WTC11 (cell line): ENCODE measurements at regions not wholly inside any gene's neighbourhood (a gene's known extent, or its start where the extent isn't known, plus 50 kb on each side); places are given as distances from the start of the nearest gene placed in this dataset.

ENCODE experiments used
- ATAC-seq: fragments of 200-7000 bp; cut with Tn5 transposase; 2 replicates; pipeline ENCODE4 v1.10.0; 2021; ENCODE audit warnings: mild to moderate bottlenecking, moderate library complexity
- CTCF ChIA-PET: fragments of 300-600 bp; sonication (Branson Sonifier 250); formaldehyde crosslinking; loops from one replicate; lab custom pipeline; 2021; ENCODE audit warnings: antibody characterized with exemption; lab: Charles Lee
- POLR2A ChIA-PET: fragments of 350-600 bp; sonication (Branson Sonifier 250); formaldehyde crosslinking; loops from one replicate; lab custom pipeline; 2021; ENCODE audit warnings: antibody characterized with exemption; lab: Charles Lee
- DNase-seq: peaks from one replicate; pipeline ENCODE4 v3.0.0; 2021; ENCODE audit warnings: low spot score
- H3K27ac Mint-ChIP-seq: 2 replicates; pipeline ENCODE4 v1.8.0; 2021; ENCODE audit warnings: mixed read lengths
- H3K27me3 Mint-ChIP-seq: 2 replicates; pipeline ENCODE4 v1.8.0; 2021; ENCODE audit warnings: low read depth, mild to moderate bottlenecking, moderate library complexity, mixed read lengths
- H3K36me3 Mint-ChIP-seq: 2 replicates; pipeline ENCODE4 v1.8.0; 2021; ENCODE audit warnings: mixed read lengths
- H3K4me1 Mint-ChIP-seq: 2 replicates; pipeline ENCODE4 v1.8.0; 2022; ENCODE audit warnings: mixed read lengths
- H3K4me3 Mint-ChIP-seq: 2 replicates; pipeline ENCODE4 v1.8.0; 2021; ENCODE audit warnings: mild to moderate bottlenecking, moderate library complexity, mixed read lengths
- H3K9me3 Mint-ChIP-seq: 2 replicates; pipeline ENCODE4 v1.8.0; 2021; ENCODE audit warnings: mixed read lengths
- ETV6 ChIP-seq: sonication (generic); formaldehyde crosslinking; IDR thresholded peaks from 2 replicates; pipeline ENCODE4 v1.8.1; 2022; ENCODE audit warnings: mild to moderate bottlenecking, missing genetic modification reagents
- FOXJ3 ChIP-seq: sonication (generic); formaldehyde crosslinking; IDR thresholded peaks from 2 replicates; pipeline ENCODE4 v1.9.0; 2021; ENCODE audit warnings: missing genetic modification reagents, mild to moderate bottlenecking, borderline replicate concordance
- GABPB1 ChIP-seq: sonication (generic); formaldehyde crosslinking; IDR thresholded peaks from 2 replicates; pipeline ENCODE4 v1.8.1; 2023; ENCODE audit warnings: mild to moderate bottlenecking, missing genetic modification reagents
- HMGA2 ChIP-seq: fragments of 250-450 bp; sonication (Bioruptor Pico); IDR thresholded peaks from 2 replicates; pipeline ENCODE4 v1.4.0; 2021; ENCODE audit warnings: mild to moderate bottlenecking, moderate library complexity
- IRF2 ChIP-seq: sonication (generic); formaldehyde crosslinking; IDR thresholded peaks from 2 replicates; pipeline ENCODE4 v1.8.0; 2022; ENCODE audit warnings: low read depth, missing genetic modification reagents, borderline replicate concordance
- MXD4 ChIP-seq: fragments of 250-450 bp; sonication (Bioruptor Pico); IDR thresholded peaks from 2 replicates; pipeline ENCODE4 v1.8.0; 2021; ENCODE audit warnings: mild to moderate bottlenecking, moderate library complexity, borderline replicate concordance
- MYBL2 ChIP-seq: sonication (generic); formaldehyde crosslinking; IDR thresholded peaks from 2 replicates; pipeline ENCODE4 v1.8.1; 2023; ENCODE audit warnings: mild to moderate bottlenecking, moderate library complexity, missing genetic modification reagents
- SMAD4 ChIP-seq: sonication (generic); formaldehyde crosslinking; IDR thresholded peaks from 2 replicates; pipeline ENCODE4 v1.8.0; 2022; ENCODE audit warnings: mild to moderate bottlenecking, missing genetic modification reagents
- SP1 ChIP-seq: sonication (generic); formaldehyde crosslinking; conservative IDR thresholded peaks from 2 replicates; pipeline ENCODE4 v1.8.1; 2022; ENCODE audit warnings: missing genetic modification reagents
- TCF7 ChIP-seq: sonication (generic); formaldehyde crosslinking; IDR thresholded peaks from 2 replicates; pipeline ENCODE4 v1.8.0; 2022; ENCODE audit warnings: mild to moderate bottlenecking, low read depth, missing genetic modification reagents, moderate library complexity
- TEAD4 ChIP-seq: sonication (generic); formaldehyde crosslinking; IDR thresholded peaks from 2 replicates; pipeline ENCODE4 v1.8.0; 2022; ENCODE audit warnings: mild to moderate bottlenecking, missing genetic modification reagents
- ZNF263 ChIP-seq: sonication (generic); formaldehyde crosslinking; IDR thresholded peaks from 2 replicates; pipeline ENCODE4 v1.8.1; 2022; ENCODE audit warnings: low read depth, mild to moderate bottlenecking, moderate library complexity, missing genetic modification reagents
- TF ChIP-seq, protein P1 (sequence below): sonication (generic); formaldehyde crosslinking; IDR thresholded peaks from 2 replicates; pipeline ENCODE4 v1.8.1; 2022; ENCODE audit warnings: low read depth, missing genetic modification reagents, borderline replicate concordance
- TF ChIP-seq, protein P2 (sequence below): fragments of 250-450 bp; sonication (Bioruptor Pico); conservative IDR thresholded peaks from 2 replicates; pipeline ENCODE4 v1.9.0; 2021; ENCODE audit warnings: mild to moderate bottlenecking
- TF ChIP-seq, protein P3 (sequence below): fragments of 250-450 bp; sonication (Bioruptor Pico); IDR thresholded peaks from 2 replicates; pipeline ENCODE4 v1.9.0; 2021; ENCODE audit warnings: mild to moderate bottlenecking, borderline replicate concordance
- TF ChIP-seq, protein P4 (sequence below): fragments of 250-450 bp; sonication (Bioruptor Pico); IDR thresholded peaks from 2 replicates; pipeline ENCODE4 v1.9.0; 2021; ENCODE audit warnings: moderate library complexity, mild to moderate bottlenecking, inconsistent platforms, borderline replicate concordance
- TF ChIP-seq, protein P5 (sequence below): sonication (generic); formaldehyde crosslinking; IDR thresholded peaks from 2 replicates; pipeline ENCODE4 v1.8.0; 2023; ENCODE audit warnings: missing genetic modification reagents
- TF ChIP-seq, protein P6 (sequence below): sonication (generic); formaldehyde crosslinking; IDR thresholded peaks from 2 replicates; pipeline ENCODE4 v1.8.0; 2022; ENCODE audit warnings: mild to moderate bottlenecking, missing genetic modification reagents

DNA sequence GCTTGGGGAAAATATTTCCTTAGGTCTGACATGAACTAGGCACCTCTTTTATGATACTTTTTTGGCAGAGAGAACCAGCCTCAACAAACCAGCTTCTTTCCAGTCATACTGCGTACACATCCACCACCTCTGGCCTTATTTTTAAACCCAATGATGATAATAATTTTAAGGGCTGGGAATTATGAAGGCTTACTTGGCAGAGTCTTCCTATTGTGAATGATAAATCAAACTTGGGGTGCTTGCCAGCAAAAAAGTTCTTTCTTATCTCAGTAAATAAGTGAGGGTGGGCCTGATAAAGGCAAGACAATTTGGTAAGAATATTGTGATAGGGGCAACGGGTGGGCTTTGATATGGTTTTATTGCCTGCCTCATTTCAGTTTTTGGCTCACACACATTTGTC, 1230.2 kb upstream of the ZEB2 start:
- TF ChIP-seq ZNF263 (CRISPR knock-in tag), result no peak
- no peak for TF ChIP-seq IRF2 (CRISPR knock-in tag)
- TF ChIP-seq FOXJ3 (CRISPR knock-in tag), result no peak
- TF ChIP-seq MXD4 (CRISPR knock-in tag), result no peak
- TF ChIP-seq TEAD4, result no peak
- TF ChIP-seq, protein P1, sequence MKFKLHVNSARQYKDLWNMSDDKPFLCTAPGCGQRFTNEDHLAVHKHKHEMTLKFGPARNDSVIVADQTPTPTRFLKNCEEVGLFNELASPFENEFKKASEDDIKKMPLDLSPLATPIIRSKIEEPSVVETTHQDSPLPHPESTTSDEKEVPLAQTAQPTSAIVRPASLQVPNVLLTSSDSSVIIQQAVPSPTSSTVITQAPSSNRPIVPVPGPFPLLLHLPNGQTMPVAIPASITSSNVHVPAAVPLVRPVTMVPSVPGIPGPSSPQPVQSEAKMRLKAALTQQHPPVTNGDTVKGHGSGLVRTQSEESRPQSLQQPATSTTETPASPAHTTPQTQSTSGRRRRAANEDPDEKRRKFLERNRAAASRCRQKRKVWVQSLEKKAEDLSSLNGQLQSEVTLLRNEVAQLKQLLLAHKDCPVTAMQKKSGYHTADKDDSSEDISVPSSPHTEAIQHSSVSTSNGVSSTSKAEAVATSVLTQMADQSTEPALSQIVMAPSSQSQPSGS (CRISPR knock-in tag), result no peak
- no peak for TF ChIP-seq ETV6 (CRISPR knock-in tag)
- TF ChIP-seq SP1 (CRISPR knock-in tag), result no peak
- TF ChIP-seq HMGA2 (CRISPR knock-in tag), result no peak
- TF ChIP-seq, protein P2, sequence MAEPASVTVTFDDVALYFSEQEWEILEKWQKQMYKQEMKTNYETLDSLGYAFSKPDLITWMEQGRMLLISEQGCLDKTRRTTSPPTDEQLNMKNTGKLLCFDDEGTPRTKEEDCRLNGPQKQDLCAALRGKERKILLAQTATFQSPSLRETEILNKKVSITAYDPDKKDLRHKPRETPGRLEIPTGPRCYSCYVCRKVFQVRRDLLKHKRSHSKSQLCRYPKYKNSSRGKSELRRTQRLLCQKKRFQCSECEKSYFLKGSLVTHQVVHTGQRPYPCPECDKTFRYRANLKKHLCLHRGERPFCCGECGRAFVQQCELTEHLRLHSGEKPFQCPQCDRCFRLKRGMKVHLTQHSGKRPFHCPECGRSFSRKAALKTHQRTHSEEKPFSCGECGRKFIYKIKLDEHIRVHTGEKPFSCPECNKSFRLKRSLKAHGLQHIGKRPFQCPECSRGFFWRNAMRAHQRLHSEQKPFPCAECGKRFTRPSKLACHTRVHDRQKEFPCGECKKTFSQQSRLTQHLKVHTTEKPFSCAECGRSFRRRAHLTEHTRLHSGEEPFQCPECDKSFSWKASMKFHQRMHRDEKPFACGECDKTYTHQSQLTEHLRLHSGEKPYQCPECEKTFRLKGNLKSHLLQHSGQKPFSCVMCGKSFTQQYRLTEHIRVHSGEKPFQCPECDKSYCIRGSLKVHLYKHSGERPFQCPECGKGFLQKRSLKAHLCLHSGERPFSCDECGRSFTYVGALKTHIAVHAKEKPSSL, result no peak
- TF ChIP-seq TCF7 (CRISPR knock-in tag), result no peak
- TF ChIP-seq MYBL2 (CRISPR knock-in tag), result no peak
- TF ChIP-seq SMAD4 (CRISPR knock-in tag), result no peak
- TF ChIP-seq, protein P3, sequence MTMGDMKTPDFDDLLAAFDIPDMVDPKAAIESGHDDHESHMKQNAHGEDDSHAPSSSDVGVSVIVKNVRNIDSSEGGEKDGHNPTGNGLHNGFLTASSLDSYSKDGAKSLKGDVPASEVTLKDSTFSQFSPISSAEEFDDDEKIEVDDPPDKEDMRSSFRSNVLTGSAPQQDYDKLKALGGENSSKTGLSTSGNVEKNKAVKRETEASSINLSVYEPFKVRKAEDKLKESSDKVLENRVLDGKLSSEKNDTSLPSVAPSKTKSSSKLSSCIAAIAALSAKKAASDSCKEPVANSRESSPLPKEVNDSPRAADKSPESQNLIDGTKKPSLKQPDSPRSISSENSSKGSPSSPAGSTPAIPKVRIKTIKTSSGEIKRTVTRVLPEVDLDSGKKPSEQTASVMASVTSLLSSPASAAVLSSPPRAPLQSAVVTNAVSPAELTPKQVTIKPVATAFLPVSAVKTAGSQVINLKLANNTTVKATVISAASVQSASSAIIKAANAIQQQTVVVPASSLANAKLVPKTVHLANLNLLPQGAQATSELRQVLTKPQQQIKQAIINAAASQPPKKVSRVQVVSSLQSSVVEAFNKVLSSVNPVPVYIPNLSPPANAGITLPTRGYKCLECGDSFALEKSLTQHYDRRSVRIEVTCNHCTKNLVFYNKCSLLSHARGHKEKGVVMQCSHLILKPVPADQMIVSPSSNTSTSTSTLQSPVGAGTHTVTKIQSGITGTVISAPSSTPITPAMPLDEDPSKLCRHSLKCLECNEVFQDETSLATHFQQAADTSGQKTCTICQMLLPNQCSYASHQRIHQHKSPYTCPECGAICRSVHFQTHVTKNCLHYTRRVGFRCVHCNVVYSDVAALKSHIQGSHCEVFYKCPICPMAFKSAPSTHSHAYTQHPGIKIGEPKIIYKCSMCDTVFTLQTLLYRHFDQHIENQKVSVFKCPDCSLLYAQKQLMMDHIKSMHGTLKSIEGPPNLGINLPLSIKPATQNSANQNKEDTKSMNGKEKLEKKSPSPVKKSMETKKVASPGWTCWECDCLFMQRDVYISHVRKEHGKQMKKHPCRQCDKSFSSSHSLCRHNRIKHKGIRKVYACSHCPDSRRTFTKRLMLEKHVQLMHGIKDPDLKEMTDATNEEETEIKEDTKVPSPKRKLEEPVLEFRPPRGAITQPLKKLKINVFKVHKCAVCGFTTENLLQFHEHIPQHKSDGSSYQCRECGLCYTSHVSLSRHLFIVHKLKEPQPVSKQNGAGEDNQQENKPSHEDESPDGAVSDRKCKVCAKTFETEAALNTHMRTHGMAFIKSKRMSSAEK (CRISPR knock-in tag), result no peak
- no peak for TF ChIP-seq GABPB1 (CRISPR knock-in tag)
- TF ChIP-seq, protein P4, sequence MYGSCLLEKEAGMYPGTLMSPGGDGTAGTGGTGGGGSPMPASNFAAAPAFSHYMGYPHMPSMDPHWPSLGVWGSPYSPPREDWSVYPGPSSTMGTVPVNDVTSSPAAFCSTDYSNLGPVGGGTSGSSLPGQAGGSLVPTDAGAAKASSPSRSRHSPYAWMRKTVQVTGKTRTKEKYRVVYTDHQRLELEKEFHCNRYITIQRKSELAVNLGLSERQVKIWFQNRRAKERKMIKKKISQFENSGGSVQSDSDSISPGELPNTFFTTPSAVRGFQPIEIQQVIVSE (CRISPR knock-in tag), result no peak
- TF ChIP-seq, protein P5, sequence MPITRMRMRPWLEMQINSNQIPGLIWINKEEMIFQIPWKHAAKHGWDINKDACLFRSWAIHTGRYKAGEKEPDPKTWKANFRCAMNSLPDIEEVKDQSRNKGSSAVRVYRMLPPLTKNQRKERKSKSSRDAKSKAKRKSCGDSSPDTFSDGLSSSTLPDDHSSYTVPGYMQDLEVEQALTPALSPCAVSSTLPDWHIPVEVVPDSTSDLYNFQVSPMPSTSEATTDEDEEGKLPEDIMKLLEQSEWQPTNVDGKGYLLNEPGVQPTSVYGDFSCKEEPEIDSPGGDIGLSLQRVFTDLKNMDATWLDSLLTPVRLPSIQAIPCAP (CRISPR knock-in tag), result no peak
- TF ChIP-seq, protein P6, sequence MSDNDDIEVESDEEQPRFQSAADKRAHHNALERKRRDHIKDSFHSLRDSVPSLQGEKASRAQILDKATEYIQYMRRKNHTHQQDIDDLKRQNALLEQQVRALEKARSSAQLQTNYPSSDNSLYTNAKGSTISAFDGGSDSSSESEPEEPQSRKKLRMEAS (CRISPR knock-in tag), result no peak
- no peak overlapping the region for H3K27ac Mint-ChIP-seq
- peaks cover 35% of the 10 kb centered on the region for H3K4me1 Mint-ChIP-seq
- ChIA-PET CTCF (no interaction called here), POLR2A (no interaction called here)
- ATAC-seq, result no peak
- H3K36me3 Mint-ChIP-seq, result no peaks in the 10 kb centered on the region
- H3K27me3 Mint-ChIP-seq, result no peaks in the 10 kb centered on the region
- H3K4me3 Mint-ChIP-seq, result no peak overlapping the region
- no peaks in the 10 kb centered on the region for H3K9me3 Mint-ChIP-seq
- DNase-seq, result no peak
